Fibroblast of lung (primary cell): ENCODE measurements at regions not wholly inside any gene's neighbourhood (a gene's known extent, or its start where the extent isn't known, plus 50 kb on each side); places are given as distances from the start of the nearest gene placed in this dataset.

Experiments used
- DNase-seq, 2 donors: peaks; one replicate each; pipeline versions ENCODE4 v3.0.0 to v3.0.0-alpha.2; 2010; ENCODE audit warnings: low read depth in 2 of 2
- H2AFZ ChIP-seq: 2 replicates; pipeline ENCODE4 v1.5.1; 2012; ENCODE audit warnings: low read length, control low read depth, inconsistent platforms
- H3K27ac ChIP-seq: 2 replicates; pipeline ENCODE4 v1.5.1; 2011; ENCODE audit warnings: low read length, control low read depth; ENCODE audit not compliant: insufficient read depth
- H3K27me3 ChIP-seq: 2 replicates; pipeline ENCODE4 v1.5.1; 2011; ENCODE audit warnings: mild to moderate bottlenecking, low read length; ENCODE audit not compliant: control insufficient read depth, insufficient read depth
- H3K36me3 ChIP-seq: 2 replicates; pipeline ENCODE4 v1.5.1; 2011; ENCODE audit warnings: low read length; ENCODE audit not compliant: control insufficient read depth, insufficient read depth
- H3K4me1 ChIP-seq: 2 replicates; pipeline ENCODE4 v1.5.1; 2011; ENCODE audit warnings: low read length; ENCODE audit not compliant: control insufficient read depth, insufficient read depth; ENCODE audit errors: extremely low read depth
- H3K4me2 ChIP-seq: 2 replicates; pipeline ENCODE4 v1.5.1; 2011; ENCODE audit warnings: low read length, control low read depth; ENCODE audit not compliant: insufficient read depth; ENCODE audit errors: extremely low read depth
- H3K4me3 ChIP-seq, 4 experiments: fragments of 200-600 bp in 1 of 4; sonication (generic) in 1 of 4; replicated peaks in 1 of 4; 2 replicates each; pipeline ENCODE4 v1.5.1; 2011 to 2016; ENCODE audit warnings: low read length in 4 of 4, low read depth in 3 of 4, mild to moderate bottlenecking in 3 of 4, control low read depth in 2 of 4, inconsistent platforms in 1 of 4, mixed read lengths in 1 of 4; ENCODE audit not compliant: insufficient read depth in 1 of 4; ENCODE audit errors: control extremely low read depth in 1 of 4
- H3K79me2 ChIP-seq: 2 replicates; pipeline ENCODE4 v1.5.1; 2012; ENCODE audit warnings: mild to moderate bottlenecking, low read length, inconsistent platforms; ENCODE audit not compliant: control insufficient read depth, insufficient read depth
- H3K9ac ChIP-seq: 2 replicates; pipeline ENCODE4 v1.5.1; 2011; ENCODE audit warnings: mild to moderate bottlenecking, low read length, control low read depth; ENCODE audit not compliant: insufficient read depth
- H3K9me3 ChIP-seq: 2 replicates; pipeline ENCODE4 v1.5.1; 2012; ENCODE audit warnings: low read depth, low read length; ENCODE audit not compliant: control insufficient read depth, insufficient read depth
- H4K20me1 ChIP-seq: 2 replicates; pipeline ENCODE4 v1.5.1; 2011; ENCODE audit warnings: low read length; ENCODE audit not compliant: control insufficient read depth, insufficient read depth; ENCODE audit errors: extremely low read depth
- CTCF ChIP-seq, 2 donors: IDR thresholded peaks in 1 of 2; conservative IDR thresholded peaks in 1 of 2; 1 replicate in 1 of 2; 2 replicates in 1 of 2; pipeline ENCODE4 v1.5.1; 2011 to 2012; ENCODE audit warnings: low read length in 2 of 2, control low read depth in 1 of 2, inconsistent platforms in 1 of 2, low read depth in 1 of 2, mild to moderate bottlenecking in 1 of 2
- EZH2 ChIP-seq: IDR thresholded peaks from 2 replicates; pipeline ENCODE4 v1.5.1; 2012; ENCODE audit warnings: low read length, control low read depth, mild to moderate bottlenecking; ENCODE audit errors: missing control alignments

GRCh38 chr11:15761235-15761634, 595.1 kb downstream of the SOX6 start:
- no peaks in the 10 kb centered on the region for H3K4me1 ChIP-seq
- H3K9me3 ChIP-seq = no peaks in the 10 kb centered on the region
- DNase-seq = no peak
- no peak overlapping the region for H3K4me3 ChIP-seq
- no peak for TF ChIP-seq EZH2
- no peak for TF ChIP-seq CTCF (conservative IDR thresholded peaks at IDR 0.05 in 1 of 2, IDR thresholded peaks at IDR 0.05 in 1 of 2; ENCODE audit: low read depth in 1 of 2, low read length in 2 of 2)
- no peak overlapping the region for H3K9ac ChIP-seq
- no peak overlapping the region for H3K27ac ChIP-seq
- H3K4me2 ChIP-seq = no peak overlapping the region
- H4K20me1 ChIP-seq = no peaks in the 10 kb centered on the region
- peaks cover 2% of the 10 kb centered on the region for H3K27me3 ChIP-seq
- no peaks in the 10 kb centered on the region for H3K79me2 ChIP-seq
- H2AFZ ChIP-seq = no peak overlapping the region
- H3K36me3 ChIP-seq = no peaks in the 10 kb centered on the region

GRCh38 chr11:15764326-15764725, 592.0 kb downstream of the SOX6 start:
- Histone ChIP-seq H4K20me1 (no peaks in the 10 kb centered on the region), H3K79me2 (no peaks in the 10 kb centered on the region)
- TF ChIP-seq CTCF (conservative IDR thresholded peaks at IDR 0.05 in 1 of 2, IDR thresholded peaks at IDR 0.05 in 1 of 2; ENCODE audit: low read depth in 1 of 2, low read length in 2 of 2) = no peak
- no peak for TF ChIP-seq EZH2

GRCh38 chr11:15764948-15765347, 591.4 kb downstream of the SOX6 start:
- H3K4me3 ChIP-seq = no peak overlapping the region
- H3K4me1 ChIP-seq = no peaks in the 10 kb centered on the region
- no peak overlapping the region for H2AFZ ChIP-seq
- H3K27ac ChIP-seq = no peak overlapping the region
- no peaks in the 10 kb centered on the region for H3K36me3 ChIP-seq
- no peak for DNase-seq
- no peaks in the 10 kb centered on the region for H3K9me3 ChIP-seq
- H3K79me2 ChIP-seq = no peaks in the 10 kb centered on the region
- no peaks in the 10 kb centered on the region for H3K27me3 ChIP-seq
- TF ChIP-seq EZH2 (no peak), CTCF (conservative IDR thresholded peaks at IDR 0.05 in 1 of 2, IDR thresholded peaks at IDR 0.05 in 1 of 2; ENCODE audit: low read depth in 1 of 2, low read length in 2 of 2) (no peak)
- H4K20me1 ChIP-seq = no peaks in the 10 kb centered on the region
- no peak overlapping the region for H3K9ac ChIP-seq
- H3K4me2 ChIP-seq = no peak overlapping the region

More at GRCh38 chr11:15764326-15764725, 592.0 kb downstream of the SOX6 start:
- Histone ChIP-seq H3K4me1 (no peaks in the 10 kb centered on the region), H3K27ac (no peak overlapping the region), H3K27me3 (no peaks in the 10 kb centered on the region), H3K4me2 (no peak overlapping the region), H3K4me3 (no peak overlapping the region), H3K9me3 (no peaks in the 10 kb centered on the region), H3K9ac (no peak overlapping the region), H2AFZ (no peak overlapping the region), H3K36me3 (no peaks in the 10 kb centered on the region)
- DNase-seq = no peak
